HEK293 (cell line): ENCODE measurements at regions not wholly inside any gene's neighbourhood (a gene's known extent, or its start where the extent isn't known, plus 50 kb on each side); places are given as distances from the start of the nearest gene placed in this dataset.
"Not testable (repeated sequence)": the region's sequence is repeated elsewhere in the genome, so short reads cannot be mapped to it uniquely, and the experiment has no call there.

Experiments
- CTCF ChIA-PET: fragments of 350-600 bp; formaldehyde crosslinking; extraction: SDS; loops from one replicate; lab custom pipeline; 2021; ENCODE audit warnings: antibody characterized with exemption; lab: Yijun Ruan, JAX
- POLR2A ChIA-PET: fragments of 300-600 bp; formaldehyde crosslinking; extraction: SDS; loops from one replicate; lab custom pipeline; 2020; ENCODE audit warnings: antibody characterized with exemption, inconsistent platforms; lab: Yijun Ruan, JAX
- H3K27ac ChIP-seq: fragments of 200-500 bp; sonication (Bioruptor generic); 2 replicates; pipeline ENCODE4 v1.5.1; 2014; ENCODE audit warnings: low read depth, low read length, control low read depth, inconsistent platforms; ENCODE audit errors: extremely low read depth
- H3K36me3 ChIP-seq, 2 experiments: fragments of 200-500 bp in 1 of 2; sonication (Bioruptor generic) in 1 of 2; 1 replicate in 1 of 2; 2 replicates in 1 of 2; pipeline ENCODE4 v1.5.1; 2014 to 2017; ENCODE audit warnings: inconsistent platforms in 2 of 2, low read length in 2 of 2; ENCODE audit not compliant: control insufficient read depth in 2 of 2, insufficient read depth in 1 of 2
- H3K4me1 ChIP-seq: fragments of 200-500 bp; sonication (Bioruptor generic); 2 replicates; pipeline ENCODE4 v1.5.1; 2014; ENCODE audit warnings: mild to moderate bottlenecking, low read length, inconsistent platforms; ENCODE audit not compliant: control insufficient read depth, insufficient read depth
- H3K4me3 ChIP-seq: 2 replicates; pipeline ENCODE4 v1.5.1; 2011; ENCODE audit warnings: low read depth, mild to moderate bottlenecking, control low read depth, low read length, moderate library complexity
- H3K9me3 ChIP-seq: fragments of 200-500 bp; sonication (Bioruptor generic); 2 replicates; pipeline ENCODE4 v1.5.1; 2014; ENCODE audit warnings: low read depth, low read length, inconsistent platforms; ENCODE audit not compliant: control insufficient read depth, insufficient read depth
- EGR2 ChIP-seq: fragments of 450-650 bp; formaldehyde crosslinking; IDR thresholded peaks from 2 replicates; pipeline ENCODE4 v1.5.1; 2016; ENCODE audit warnings: low read depth, missing biosample characterization, missing genetic modification characterization
- KLF16 ChIP-seq: fragments of 450-650 bp; formaldehyde crosslinking; IDR thresholded peaks from 2 replicates; pipeline ENCODE4 v1.5.1; 2017; ENCODE audit warnings: missing biosample characterization, missing genetic modification characterization
- KLF8 ChIP-seq: fragments of 450-650 bp; formaldehyde crosslinking; IDR thresholded peaks from 2 replicates; pipeline ENCODE4 v1.5.1; 2016; ENCODE audit warnings: missing biosample characterization, missing genetic modification characterization
- SP2 ChIP-seq: fragments of 450-650 bp; formaldehyde crosslinking; IDR thresholded peaks from 2 replicates; pipeline ENCODE4 v1.5.1; 2016; ENCODE audit warnings: missing biosample characterization, missing genetic modification characterization
- ZNF133 ChIP-seq: fragments of 450-650 bp; formaldehyde crosslinking; IDR thresholded peaks from 2 replicates; pipeline ENCODE4 v1.5.1; 2016; ENCODE audit warnings: missing biosample characterization, missing genetic modification characterization
- ZNF341 ChIP-seq: fragments of 450-650 bp; formaldehyde crosslinking; IDR thresholded peaks from 2 replicates; pipeline ENCODE4; 2016; ENCODE audit warnings: low read depth, missing biosample characterization, missing genetic modification characterization
- ZNF350 ChIP-seq: fragments of 450-650 bp; formaldehyde crosslinking; IDR thresholded peaks from 2 replicates; pipeline ENCODE4 v1.5.0; 2017; ENCODE audit warnings: missing biosample characterization, mild to moderate bottlenecking, missing genetic modification characterization
- ZNF37A ChIP-seq: fragments of 450-650 bp; IDR thresholded peaks from 2 replicates; pipeline ENCODE4 v1.5.1; 2018; ENCODE audit warnings: missing biosample characterization, missing genetic modification characterization
- ZNF473 ChIP-seq: fragments of 450-650 bp; formaldehyde crosslinking; IDR thresholded peaks from 2 replicates; pipeline ENCODE4 v1.5.1; 2017; ENCODE audit warnings: missing biosample characterization, missing genetic modification characterization
- ZNF514 ChIP-seq: fragments of 450-650 bp; formaldehyde crosslinking; IDR thresholded peaks from 2 replicates; pipeline ENCODE4 v1.5.1; 2016; ENCODE audit warnings: missing biosample characterization, missing genetic modification characterization
- ZNF600 ChIP-seq: fragments of 450-650 bp; formaldehyde crosslinking; IDR thresholded peaks from 2 replicates; pipeline ENCODE4 v1.5.1; 2016; ENCODE audit warnings: missing biosample characterization, missing genetic modification characterization
- ZNF664 ChIP-seq: fragments of 450-650 bp; formaldehyde crosslinking; IDR thresholded peaks from 2 replicates; pipeline ENCODE4 v1.5.1; 2016; ENCODE audit warnings: missing biosample characterization, missing genetic modification characterization
- TF ChIP-seq, protein P1 (sequence below): fragments of 450-650 bp; formaldehyde crosslinking; IDR thresholded peaks from 2 replicates; pipeline ENCODE4 v1.5.1; 2016; ENCODE audit warnings: missing biosample characterization, missing genetic modification characterization
- TF ChIP-seq, protein P2 (sequence below): fragments of 450-650 bp; formaldehyde crosslinking; IDR thresholded peaks from 2 replicates; pipeline ENCODE4 v1.5.1; 2017; ENCODE audit warnings: missing biosample characterization, missing genetic modification characterization
- TF ChIP-seq, protein P3 (sequence below): fragments of 450-650 bp; formaldehyde crosslinking; IDR thresholded peaks from 2 replicates; pipeline ENCODE4 v1.5.1; 2016; ENCODE audit warnings: missing biosample characterization, missing genetic modification characterization

DNA sequence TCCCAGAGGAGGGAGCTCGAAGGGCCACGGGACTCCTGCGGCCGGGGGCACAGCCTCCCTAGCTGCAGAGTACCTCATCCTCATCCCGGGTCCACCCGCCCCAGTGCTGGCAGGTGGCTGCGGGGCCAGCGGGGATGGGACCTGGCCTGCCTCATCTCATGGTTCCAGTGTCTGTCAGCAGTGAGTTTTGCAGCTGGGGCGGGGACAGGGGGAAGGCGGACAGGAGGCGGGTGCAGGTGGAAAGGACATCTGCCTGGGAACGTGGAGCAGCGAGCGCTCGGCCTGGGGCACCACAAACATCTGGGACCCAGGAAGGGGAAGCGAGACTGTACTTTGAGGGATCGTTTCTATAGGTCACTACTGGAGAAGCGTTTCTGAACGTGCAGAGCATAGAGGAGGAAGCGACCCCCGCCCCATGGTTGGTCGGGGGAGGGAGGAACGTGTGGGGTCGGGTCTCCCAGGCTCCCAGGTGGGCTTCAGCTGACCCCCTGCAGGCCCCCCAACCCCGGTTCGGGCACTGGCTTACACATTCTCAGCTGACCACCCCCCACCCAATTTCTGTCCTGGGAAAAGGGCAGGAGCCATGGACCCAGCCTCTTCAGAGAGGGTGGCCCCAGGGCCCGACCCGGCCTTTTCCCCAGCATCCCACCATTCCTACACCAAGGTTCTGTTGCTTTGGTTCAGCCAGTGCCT lies 56.5 kb upstream of the NOTCH1 start:
- Histone ChIP-seq H3K4me1 (no peaks in the 10 kb centered on the region), H3K36me3 (no peaks in the 10 kb centered on the region)
- TF ChIP-seq, protein P1, sequence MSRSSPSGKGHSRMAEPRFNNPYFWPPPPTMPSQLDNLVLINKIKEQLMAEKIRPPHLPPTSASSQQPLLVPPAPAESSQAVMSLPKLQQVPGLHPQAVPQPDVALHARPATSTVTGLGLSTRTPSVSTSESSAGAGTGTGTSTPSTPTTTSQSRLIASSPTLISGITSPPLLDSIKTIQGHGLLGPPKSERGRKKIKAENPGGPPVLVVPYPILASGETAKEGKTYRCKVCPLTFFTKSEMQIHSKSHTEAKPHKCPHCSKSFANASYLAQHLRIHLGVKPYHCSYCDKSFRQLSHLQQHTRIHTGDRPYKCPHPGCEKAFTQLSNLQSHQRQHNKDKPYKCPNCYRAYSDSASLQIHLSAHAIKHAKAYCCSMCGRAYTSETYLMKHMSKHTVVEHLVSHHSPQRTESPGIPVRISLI (tag by site-specific recombination) = no peak
- TF ChIP-seq ZNF473 (tag by site-specific recombination) (no peak), SP2 (tag by site-specific recombination) (peak; percentile 60), ZNF514 (no peak), KLF16 (no peak), ZNF37A (tag by site-specific recombination) (no peak), EGR2 (tag by site-specific recombination) (0 out of 2 replicates have a peak, but pooled peaks have one; percentile 7), KLF8 (tag by site-specific recombination) (no peak; the same call in 1 of the 2 replicates), ZNF664 (tag by site-specific recombination) (no peak)
- TF ChIP-seq, all 188 proteins: peak for 2
- Histone ChIP-seq H3K9me3 (no peaks in the 10 kb centered on the region), H3K4me3 (no peak overlapping the region), H3K27ac (no peak overlapping the region)
- CTCF ChIA-PET = interaction anchor here (0.6 kb wide), 2 partner anchors 65 to 91 kb away, joined by 3 read pairs; no protein-coding TSS in a partner anchor
- POLR2A ChIA-PET = no interaction called here

DNA sequence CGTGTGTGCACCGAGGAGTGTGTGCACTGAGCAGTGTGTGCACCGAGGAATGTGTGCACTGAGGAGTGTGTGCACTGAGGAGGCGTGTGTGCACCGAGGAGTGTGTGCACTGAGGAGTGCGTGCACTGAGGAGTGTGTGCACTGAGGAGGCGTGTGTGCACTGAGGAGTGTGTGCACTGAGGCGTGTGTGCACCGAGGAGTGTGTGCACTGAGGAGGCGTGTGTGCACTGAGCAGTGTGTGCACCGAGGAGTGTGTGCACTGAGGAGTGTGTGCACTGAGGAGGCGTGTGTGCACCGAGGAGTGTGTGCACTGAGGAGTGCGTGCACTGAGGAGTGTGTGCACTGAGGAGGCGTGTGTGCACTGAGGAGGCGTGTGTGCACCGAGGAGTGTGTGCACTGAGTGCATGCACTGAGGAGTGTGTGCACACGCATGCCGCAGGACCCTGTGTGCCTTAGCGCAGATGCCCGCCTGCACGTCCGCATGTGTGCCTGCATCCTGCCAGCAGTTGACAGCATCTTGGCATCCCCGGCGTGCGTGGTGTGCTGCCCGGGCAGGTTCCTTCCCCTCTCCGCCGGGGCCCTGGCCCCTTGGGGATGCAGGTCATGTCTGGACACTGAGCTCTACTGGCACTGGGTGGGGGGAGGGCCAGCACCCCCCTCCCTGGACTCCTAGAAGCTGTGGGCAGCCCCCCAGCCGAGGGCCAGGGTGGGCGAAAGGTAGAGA lies 55.6 kb upstream of the NOTCH1 start:
- H3K9me3 ChIP-seq, H3K4me3 ChIP-seq, POLR2A ChIA-PET, H3K36me3 ChIP-seq, H3K27ac ChIP-seq, H3K4me1 ChIP-seq: not testable (repeated sequence)
- TF ChIP-seq, protein P2, sequence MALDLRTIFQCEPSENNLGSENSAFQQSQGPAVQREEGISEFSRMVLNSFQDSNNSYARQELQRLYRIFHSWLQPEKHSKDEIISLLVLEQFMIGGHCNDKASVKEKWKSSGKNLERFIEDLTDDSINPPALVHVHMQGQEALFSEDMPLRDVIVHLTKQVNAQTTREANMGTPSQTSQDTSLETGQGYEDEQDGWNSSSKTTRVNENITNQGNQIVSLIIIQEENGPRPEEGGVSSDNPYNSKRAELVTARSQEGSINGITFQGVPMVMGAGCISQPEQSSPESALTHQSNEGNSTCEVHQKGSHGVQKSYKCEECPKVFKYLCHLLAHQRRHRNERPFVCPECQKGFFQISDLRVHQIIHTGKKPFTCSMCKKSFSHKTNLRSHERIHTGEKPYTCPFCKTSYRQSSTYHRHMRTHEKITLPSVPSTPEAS = peak; percentile 96
- CTCF ChIA-PET = interaction anchor here (0.6 kb wide), 1 partner anchor 64 kb away, joined by 3 read pairs; no protein-coding TSS in a partner anchor

- H3K27ac ChIP-seq = no peak overlapping the region
- POLR2A ChIA-PET = no interaction called here
- H3K4me1 ChIP-seq = no peaks in the 10 kb centered on the region
- H3K36me3 ChIP-seq = no peaks in the 10 kb centered on the region
- H3K4me3 ChIP-seq = no peak overlapping the region
- CTCF ChIA-PET = no interaction called here
- no peaks in the 10 kb centered on the region for H3K9me3 ChIP-seq
- peak; percentile 59 for TF ChIP-seq ZNF341 (tag by site-specific recombination)
- TF ChIP-seq ZNF600 (tag by site-specific recombination) = 0 out of 2 replicates have a peak, but pooled peaks have one; percentile 24
- no peak for TF ChIP-seq ZNF350
- TF ChIP-seq ZNF133 (tag by site-specific recombination) = no peak
- TF ChIP-seq, protein P3, sequence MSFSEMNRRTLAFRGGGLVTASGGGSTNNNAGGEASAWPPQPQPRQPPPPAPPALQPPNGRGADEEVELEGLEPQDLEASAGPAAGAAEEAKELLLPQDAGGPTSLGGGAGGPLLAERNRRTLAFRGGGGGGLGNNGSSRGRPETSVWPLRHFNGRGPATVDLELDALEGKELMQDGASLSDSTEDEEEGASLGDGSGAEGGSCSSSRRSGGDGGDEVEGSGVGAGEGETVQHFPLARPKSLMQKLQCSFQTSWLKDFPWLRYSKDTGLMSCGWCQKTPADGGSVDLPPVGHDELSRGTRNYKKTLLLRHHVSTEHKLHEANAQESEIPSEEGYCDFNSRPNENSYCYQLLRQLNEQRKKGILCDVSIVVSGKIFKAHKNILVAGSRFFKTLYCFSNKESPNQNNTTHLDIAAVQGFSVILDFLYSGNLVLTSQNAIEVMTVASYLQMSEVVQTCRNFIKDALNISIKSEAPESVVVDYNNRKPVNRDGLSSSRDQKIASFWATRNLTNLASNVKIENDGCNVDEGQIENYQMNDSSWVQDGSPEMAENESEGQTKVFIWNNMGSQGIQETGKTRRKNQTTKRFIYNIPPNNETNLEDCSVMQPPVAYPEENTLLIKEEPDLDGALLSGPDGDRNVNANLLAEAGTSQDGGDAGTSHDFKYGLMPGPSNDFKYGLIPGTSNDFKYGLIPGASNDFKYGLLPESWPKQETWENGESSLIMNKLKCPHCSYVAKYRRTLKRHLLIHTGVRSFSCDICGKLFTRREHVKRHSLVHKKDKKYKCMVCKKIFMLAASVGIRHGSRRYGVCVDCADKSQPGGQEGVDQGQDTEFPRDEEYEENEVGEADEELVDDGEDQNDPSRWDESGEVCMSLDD = no peak
Measured at GRCh38 chr9:136599811-136600660, 54.2 kb upstream of the NOTCH1 start.
